ACHN (cell line): ENCODE measurements at regions not wholly inside any gene's neighbourhood (a gene's known extent, or its start where the extent isn't known, plus 50 kb on each side); places are given as distances from the start of the nearest gene placed in this dataset.

Source experiments
- DNase-seq: peaks from one replicate; pipeline ENCODE4 v3.0.0-alpha.2; 2015
- in situ Hi-C: cut with HindIII; loops from 2 replicates; pipeline ENCODE4 v1.10.0; 2017; ENCODE audit warnings: low sequenced_read_pairs, low pct_ligation_motif_present, low pct_unique_long_range_greater_than_20kb

DNA sequence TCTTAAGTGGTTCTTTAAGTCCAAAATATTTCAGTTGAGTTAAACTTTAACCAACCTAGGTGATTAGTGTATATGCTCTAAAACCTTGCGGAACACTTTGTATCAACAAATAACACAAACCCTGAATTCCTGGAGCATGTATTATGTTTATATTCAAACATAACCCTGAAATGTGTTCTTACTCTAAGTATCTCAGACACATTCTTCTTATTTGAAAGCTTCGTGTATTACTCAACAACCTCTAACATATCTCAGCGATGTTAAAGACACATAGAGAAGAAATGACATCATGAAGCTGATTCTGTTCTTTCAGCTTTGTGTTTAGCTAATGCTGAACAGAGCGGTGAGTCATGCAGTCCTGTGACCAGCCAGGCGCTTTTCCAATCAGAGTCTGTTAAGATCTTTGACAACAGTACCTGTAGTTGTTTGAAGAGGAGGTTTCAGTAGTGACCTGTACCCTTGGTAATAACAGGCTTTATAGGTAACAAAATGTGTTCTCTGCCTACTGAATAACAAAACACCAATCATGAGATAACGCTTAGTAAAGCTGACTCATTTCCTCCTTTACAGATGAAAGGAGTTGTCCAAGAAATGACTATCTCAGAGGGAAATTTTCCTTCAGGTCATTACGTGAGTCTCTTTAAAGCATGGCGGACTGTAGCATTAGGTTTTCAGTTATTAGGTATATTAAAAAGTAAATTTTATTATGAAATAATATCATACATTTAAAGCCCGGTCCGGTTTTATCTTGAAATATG lies 67.3 kb upstream of the KLF6 start:
- DNase-seq, result peak; percentile 98
- in situ Hi-C loops, result no loop called here

GRCh38 chr10:3850999-3851937 lies 66.3 kb upstream of the KLF6 start:
- DNase-seq, result peak; percentile 71
- in situ Hi-C loops, result no loop called here

GRCh38 chr10:3848775-3849635 lies 64.0 kb upstream of the KLF6 start:
- no peak for DNase-seq
- in situ Hi-C loops, result no loop called here

DNA sequence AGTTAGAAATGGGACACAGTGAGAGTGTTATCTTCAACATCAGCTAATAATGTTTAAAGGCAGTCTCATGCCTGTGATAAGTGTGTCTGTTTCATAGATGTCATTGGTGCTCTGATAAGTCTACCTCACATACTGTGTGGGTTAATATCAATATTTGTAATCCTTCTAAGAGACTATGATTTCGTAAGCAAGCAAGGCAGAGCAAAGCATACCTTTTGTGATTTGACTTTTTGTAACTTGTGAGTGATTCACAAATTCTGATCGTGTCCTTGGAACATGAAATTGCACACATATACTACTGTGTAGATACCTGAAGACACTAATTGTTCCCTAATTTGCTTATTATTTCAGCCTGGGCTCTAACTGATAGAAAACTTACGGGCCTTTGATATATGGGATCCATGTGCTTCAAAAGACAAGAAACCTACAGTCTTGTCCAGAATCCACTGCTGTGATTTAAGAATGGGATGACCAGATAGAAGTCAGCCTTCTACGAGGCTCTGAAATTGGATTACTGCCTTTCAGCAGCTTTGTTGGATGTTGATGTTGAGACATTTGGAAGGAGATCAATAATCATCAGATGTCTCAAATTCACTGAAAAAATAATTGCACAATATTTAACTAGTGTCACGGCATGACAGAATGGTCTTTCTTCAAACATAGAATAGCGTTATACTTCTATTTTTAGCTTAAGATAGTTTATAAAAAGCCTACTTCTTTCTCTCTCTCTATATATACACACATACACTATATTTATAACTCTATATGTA lies 63.2 kb upstream of the KLF6 start:
- no peak for DNase-seq
- in situ Hi-C loops, result no loop called here

- DNase-seq, result no peak
- in situ Hi-C loops, result no loop called here
These were observed 61.7 kb upstream of the KLF6 start for GRCh38 chr10:3846736-3847135.

DNA sequence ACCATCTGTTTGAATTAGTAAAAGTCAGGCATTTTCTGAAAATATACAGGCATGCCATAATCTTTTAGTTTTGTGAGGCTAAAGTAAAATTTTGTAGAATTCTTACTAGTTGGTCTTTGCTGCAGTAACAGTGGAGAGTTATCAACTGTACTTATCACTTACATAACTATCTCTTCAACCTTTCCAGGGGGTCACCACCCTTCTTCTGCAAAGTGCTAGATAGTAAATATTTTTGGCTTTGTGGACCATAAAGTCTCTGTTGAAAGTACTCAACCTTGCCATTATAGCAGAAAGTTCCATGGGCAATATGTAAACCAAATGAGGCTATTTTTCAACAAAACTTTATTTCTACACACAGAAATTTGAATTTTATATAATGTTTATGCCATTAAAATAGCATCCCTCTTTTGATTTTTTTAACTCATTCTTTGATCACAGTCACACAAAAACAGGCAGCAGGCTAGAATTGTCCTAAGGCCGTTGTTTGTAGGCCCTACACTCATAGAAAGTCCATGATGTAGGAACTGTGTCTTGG lies 59.5 kb upstream of the KLF6 start:
- no peak for DNase-seq
- in situ Hi-C loops, result no loop called here

GRCh38 chr10:3838460-3839437 lies 53.7 kb upstream of the KLF6 start:
- in situ Hi-C loops, result no loop called here
- DNase-seq, result no peak

DNA sequence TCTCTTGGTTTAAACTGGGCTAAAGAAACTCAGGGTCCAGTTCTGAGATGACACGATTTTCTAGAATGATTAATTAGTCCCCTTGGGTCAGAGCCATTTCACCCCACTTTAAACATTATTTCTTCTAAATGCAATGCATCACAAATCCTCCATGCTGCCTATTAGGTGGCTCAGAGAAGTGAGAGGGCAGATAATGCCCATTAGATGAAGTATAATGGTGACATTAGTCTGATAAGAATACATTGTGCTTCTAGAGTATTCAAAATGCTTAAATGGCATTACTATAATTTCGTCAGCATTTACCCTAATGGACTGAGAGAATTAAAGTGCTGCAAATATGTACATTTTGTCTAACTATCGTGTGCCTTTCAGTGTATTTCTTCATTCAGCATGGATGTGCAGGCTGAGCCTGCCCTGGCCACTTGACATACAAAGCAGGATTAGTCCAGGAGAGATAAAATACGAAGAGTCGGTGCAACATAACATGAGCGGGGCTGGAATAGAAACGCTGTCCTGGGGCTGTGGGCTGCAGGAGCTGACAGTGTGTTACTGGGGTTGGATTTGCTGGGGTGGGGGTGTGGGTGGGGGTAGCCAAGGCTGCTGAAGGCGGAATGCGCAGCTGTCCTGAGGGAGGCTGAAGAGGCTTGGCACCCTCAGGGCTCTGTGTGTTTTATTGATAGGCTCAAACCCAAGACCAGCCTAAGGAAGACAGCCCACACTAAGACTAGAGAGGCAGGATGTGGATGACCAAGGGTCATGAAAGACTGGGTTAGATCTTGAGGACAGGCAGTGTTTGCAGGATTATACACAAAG lies 52.8 kb upstream of the KLF6 start:
- DNase-seq, result no peak
- in situ Hi-C loops, result no loop called here

DNA sequence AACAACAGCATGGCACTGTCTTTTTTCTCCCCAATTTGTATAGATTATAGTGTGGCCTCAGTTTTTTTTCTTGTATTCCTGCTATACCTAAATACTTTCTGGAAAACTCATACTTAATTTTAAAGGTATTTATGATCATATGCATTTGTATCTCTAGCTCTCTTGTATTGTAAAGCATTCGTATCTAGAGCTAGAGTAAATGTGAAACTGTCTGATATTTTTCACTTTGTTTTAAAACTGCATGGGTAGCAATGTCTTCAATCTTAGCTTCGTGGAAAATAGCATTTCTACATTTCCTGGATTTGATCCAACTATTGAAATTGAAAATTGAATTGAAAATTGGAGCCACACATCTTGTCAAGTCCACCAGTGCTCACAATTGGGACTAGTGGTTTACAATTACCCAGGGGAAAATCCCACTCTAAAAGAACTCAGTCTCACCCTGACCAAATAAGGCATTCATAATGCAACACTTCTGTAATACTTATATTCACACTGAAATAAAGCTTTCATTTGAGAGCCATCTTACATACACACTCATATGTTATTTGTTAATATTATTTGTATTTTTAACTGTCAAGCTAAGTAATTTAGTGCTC lies 51.3 kb upstream of the KLF6 start:
- in situ Hi-C loops, result no loop called here
- DNase-seq, result no peak

DNA sequence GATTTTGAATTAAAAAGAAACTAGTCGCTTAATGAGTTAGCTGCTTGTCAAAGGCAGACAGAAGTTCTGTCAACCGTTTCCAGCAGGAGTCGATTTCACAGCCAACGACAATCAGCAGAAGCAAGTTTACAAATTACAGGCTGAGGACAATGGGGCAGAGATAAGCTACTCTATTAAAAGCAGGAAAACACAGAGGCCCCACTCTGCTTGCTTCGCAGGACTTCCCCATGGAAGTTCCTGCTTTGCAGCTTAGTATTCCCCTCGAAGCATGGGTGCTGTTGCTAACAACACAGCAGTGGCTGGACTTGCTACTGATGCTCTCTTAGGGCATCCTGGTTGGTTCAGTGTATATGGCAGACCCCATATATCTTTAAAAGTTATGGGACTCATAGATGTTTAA lies 50.8 kb upstream of the KLF6 start:
- in situ Hi-C loops, result no loop called here
- DNase-seq, result no peak

- in situ Hi-C loops, result no loop called here
- DNase-seq, result no peak
These were observed 49.9 kb upstream of the KLF6 start for GRCh38 chr10:3834947-3835346.
